Stomach (tissue), 8 donors: ENCODE measurements at regions not wholly inside any gene's neighbourhood (a gene's known extent, or its start where the extent isn't known, plus 50 kb on each side); places are given as distances from the start of the nearest gene placed in this dataset.

Experiments used
- DNase-seq, 2 donors: peaks; one replicate each; pipeline versions ENCODE4 v3.0.0 to v3.0.0-alpha.2; 2013 to 2019
- H3K27ac ChIP-seq, 5 donors: fragments of 200-600 bp in 4 of 5; sonication (generic) in 4 of 5; one replicate each; pipeline ENCODE4 v1.5.1; 2013 to 2019; ENCODE audit warnings: mild to moderate bottlenecking in 1 of 5, moderate library complexity in 1 of 5
- H3K27me3 ChIP-seq, 3 donors: fragments of 200-600 bp; sonication (generic); one replicate each; pipeline ENCODE4 v1.5.1; 2017 to 2019; ENCODE audit warnings: mixed run types in 1 of 3
- H3K36me3 ChIP-seq, 4 donors: fragments of 200-600 bp; sonication (generic); 1 replicate in 3 of 4; 2 replicates in 1 of 4; pipeline ENCODE4 v1.5.1; 2016 to 2019
- H3K4me1 ChIP-seq, 4 donors: fragments of 200-600 bp; sonication (generic); one replicate each; pipeline ENCODE4 v1.5.1; 2016 to 2019
- H3K4me3 ChIP-seq, 4 donors: fragments of 200-600 bp; sonication (generic) in 3 of 4; one replicate each; pipeline ENCODE4 v1.5.1; 2016 to 2019; ENCODE audit warnings: mild to moderate bottlenecking in 1 of 4
- H3K9me3 ChIP-seq, 4 donors: fragments of 200-600 bp; sonication (generic); one replicate each; pipeline ENCODE4 v1.5.1; 2016 to 2019
- EP300 ChIP-seq: sonication (generic); formaldehyde crosslinking; IDR thresholded peaks from one replicate; pipeline ENCODE4 v1.6.1; 2017; ENCODE audit warnings: antibody characterized with exemption
- POLR2A ChIP-seq, 4 donors: fragments of 450-650 bp; IDR thresholded peaks; one replicate each; pipeline ENCODE4 v1.6.1; 2016; ENCODE audit warnings: antibody characterized with exemption in 4 of 4, control low read depth in 2 of 4, mild to moderate bottlenecking in 1 of 4, moderate library complexity in 1 of 4
- POLR2AphosphoS5 ChIP-seq, 3 donors: sonication (generic); formaldehyde crosslinking; IDR thresholded peaks; one replicate each; pipeline ENCODE4 v1.6.1; 2016; ENCODE audit warnings: antibody characterized with exemption in 3 of 3
- WGBS, 5 donors: extraction: QIAGEN DNeasy Blood & Tissue Kit in 3 of 5; methylation state at CpG; one replicate each; pipeline versions ENCODE4 v1.1.5 to v1.1.7; 2013 to 2018; 5-methylcytosine and 5-hydroxymethylcytosine counted together
- intact Hi-C: fragments of 100-400 bp; cut with DNase I; formaldehyde crosslinking; loops from one replicate; pipeline ENCODE4 v1.15.1; 2023; ENCODE audit warnings: low total_unique reads
- TF ChIP-seq, protein P1 (sequence below), 7 experiments: fragments of 450-650 bp in 4 of 7; fragments of 200-600 bp in 3 of 7; sonication (generic) in 3 of 7; IDR thresholded peaks; one replicate each; pipeline ENCODE4 v1.5.1; 2016 to 2019; ENCODE audit warnings: antibody characterized with exemption in 7 of 7, control low read depth in 2 of 7, mild to moderate bottlenecking in 1 of 7
- donor health status: healthy with polysubstance abuse.
- donor health status: Bipolar disorder and iron deficiency.
- donor health status: healthy.

DNA sequence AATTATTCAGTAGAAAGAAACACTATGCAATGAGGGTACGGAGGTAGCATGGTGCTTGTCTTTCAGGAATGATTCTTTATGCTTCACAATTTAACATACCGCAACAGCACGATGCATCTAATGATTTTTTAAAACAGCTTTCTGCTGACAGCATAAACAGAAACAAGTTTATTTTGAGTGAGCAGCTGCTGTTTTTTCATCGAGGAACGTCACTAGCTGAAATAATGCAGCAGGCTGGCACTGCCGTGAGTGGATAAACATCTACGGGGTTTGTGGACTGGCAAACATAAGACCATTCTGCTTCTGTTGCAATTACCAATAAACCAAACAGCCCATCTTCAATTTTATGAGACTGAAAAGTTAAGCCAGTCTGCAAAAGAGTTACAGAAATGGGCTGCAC is 871.8 kb downstream of the RPS29 start:
- no peak overlapping the region for H3K4me3 ChIP-seq
- TF ChIP-seq EP300 (no peak), POLR2AphosphoS5 (IDR thresholded peaks at IDR 0.05) (no peak), POLR2A (IDR thresholded peaks at IDR 0.05) (no peak)
- TF ChIP-seq, protein P1, sequence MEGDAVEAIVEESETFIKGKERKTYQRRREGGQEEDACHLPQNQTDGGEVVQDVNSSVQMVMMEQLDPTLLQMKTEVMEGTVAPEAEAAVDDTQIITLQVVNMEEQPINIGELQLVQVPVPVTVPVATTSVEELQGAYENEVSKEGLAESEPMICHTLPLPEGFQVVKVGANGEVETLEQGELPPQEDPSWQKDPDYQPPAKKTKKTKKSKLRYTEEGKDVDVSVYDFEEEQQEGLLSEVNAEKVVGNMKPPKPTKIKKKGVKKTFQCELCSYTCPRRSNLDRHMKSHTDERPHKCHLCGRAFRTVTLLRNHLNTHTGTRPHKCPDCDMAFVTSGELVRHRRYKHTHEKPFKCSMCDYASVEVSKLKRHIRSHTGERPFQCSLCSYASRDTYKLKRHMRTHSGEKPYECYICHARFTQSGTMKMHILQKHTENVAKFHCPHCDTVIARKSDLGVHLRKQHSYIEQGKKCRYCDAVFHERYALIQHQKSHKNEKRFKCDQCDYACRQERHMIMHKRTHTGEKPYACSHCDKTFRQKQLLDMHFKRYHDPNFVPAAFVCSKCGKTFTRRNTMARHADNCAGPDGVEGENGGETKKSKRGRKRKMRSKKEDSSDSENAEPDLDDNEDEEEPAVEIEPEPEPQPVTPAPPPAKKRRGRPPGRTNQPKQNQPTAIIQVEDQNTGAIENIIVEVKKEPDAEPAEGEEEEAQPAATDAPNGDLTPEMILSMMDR (IDR thresholded peaks at IDR 0.05) = no peak
- H3K36me3 ChIP-seq = no peaks in the 10 kb centered on the region
- 65 to 74% (median 71%) methylated on average over 7 of the region's 7 CpGs for WGBS, 5 donors
- no peaks in the 10 kb centered on the region for H3K27me3 ChIP-seq
- no peaks in the 10 kb centered on the region for H3K4me1 ChIP-seq
- no peak for DNase-seq
- H3K27ac ChIP-seq = no peak overlapping the region
- intact Hi-C loops = no loop called here
- no peaks in the 10 kb centered on the region for H3K9me3 ChIP-seq

DNA sequence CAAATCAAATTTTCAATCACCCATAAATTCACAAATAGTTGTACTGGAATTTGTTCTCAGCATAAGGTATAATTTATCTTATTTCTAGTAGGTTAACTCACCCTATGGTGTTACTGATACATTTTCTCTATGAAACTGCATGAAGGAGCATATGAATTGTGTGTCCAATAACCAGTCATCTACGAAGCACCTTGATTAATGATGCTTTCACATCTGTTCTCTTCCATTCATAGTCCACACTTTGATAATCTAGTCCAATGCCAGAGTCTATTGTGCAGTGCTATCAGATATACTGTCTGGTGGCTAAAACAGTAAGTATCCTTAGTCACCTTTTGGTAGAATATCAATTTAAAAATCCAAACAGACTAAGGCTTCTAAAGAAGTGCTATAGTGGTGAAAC is 876.0 kb downstream of the RPS29 start:
- no peak for TF ChIP-seq EP300
- TF ChIP-seq POLR2A (IDR thresholded peaks at IDR 0.05) = no peak
- no peak for TF ChIP-seq POLR2AphosphoS5 (IDR thresholded peaks at IDR 0.05)
- TF ChIP-seq, protein P1 (IDR thresholded peaks at IDR 0.05) = no peak
- H3K27ac ChIP-seq = no peak overlapping the region

DNA sequence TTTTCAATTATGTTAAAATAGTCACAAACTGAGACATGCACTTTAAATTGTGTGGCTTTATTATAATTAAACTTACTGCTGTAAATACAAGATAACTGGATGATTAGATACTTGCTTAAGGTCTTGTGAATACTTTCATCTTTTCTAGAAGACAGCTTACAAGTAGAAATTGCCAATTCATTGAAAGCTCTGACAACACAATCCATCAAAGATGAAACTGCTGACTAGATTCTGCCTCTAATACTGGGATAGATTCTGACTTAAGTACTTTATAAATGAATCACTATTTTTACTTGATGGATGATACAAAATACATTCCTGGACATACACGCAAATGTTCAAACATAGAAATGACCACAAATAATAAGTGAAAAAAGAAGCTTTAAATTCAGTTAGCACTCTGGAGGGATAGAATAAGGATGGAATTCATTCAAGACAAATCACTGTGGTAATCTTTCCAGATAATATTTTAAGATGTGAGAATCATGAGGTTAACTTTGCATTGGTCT is 876.8 kb downstream of the RPS29 start:
- TF ChIP-seq EP300 = no peak
- TF ChIP-seq, protein P1 (IDR thresholded peaks at IDR 0.05) = no peak
- TF ChIP-seq POLR2AphosphoS5 (IDR thresholded peaks at IDR 0.05) = no peak
- no peak for TF ChIP-seq POLR2A (IDR thresholded peaks at IDR 0.05)
- no peak for DNase-seq
- H3K4me1 ChIP-seq = no peaks in the 10 kb centered on the region
- no peak overlapping the region for H3K27ac ChIP-seq
- WGBS, 5 donors = 77 to 93% (median 88%) methylated on average over 1 of the region's 1 CpG
- intact Hi-C loops = no loop called here
- no peak overlapping the region for H3K4me3 ChIP-seq
- no peaks in the 10 kb centered on the region for H3K27me3 ChIP-seq
- H3K36me3 ChIP-seq = no peaks in the 10 kb centered on the region
- no peaks in the 10 kb centered on the region for H3K9me3 ChIP-seq

More for the DNA sequence above, 876.0 kb downstream of the RPS29 start:
- H3K36me3 ChIP-seq = no peaks in the 10 kb centered on the region
- H3K4me3 ChIP-seq = no peak overlapping the region
- intact Hi-C loops = no loop called here
- DNase-seq = no peak
- no peaks in the 10 kb centered on the region for H3K9me3 ChIP-seq
- no peaks in the 10 kb centered on the region for H3K4me1 ChIP-seq
- H3K27me3 ChIP-seq = no peaks in the 10 kb centered on the region
- WGBS, 5 donors = 52 to 72% (median 68%) methylated on average over 1 of the region's 1 CpG

DNA sequence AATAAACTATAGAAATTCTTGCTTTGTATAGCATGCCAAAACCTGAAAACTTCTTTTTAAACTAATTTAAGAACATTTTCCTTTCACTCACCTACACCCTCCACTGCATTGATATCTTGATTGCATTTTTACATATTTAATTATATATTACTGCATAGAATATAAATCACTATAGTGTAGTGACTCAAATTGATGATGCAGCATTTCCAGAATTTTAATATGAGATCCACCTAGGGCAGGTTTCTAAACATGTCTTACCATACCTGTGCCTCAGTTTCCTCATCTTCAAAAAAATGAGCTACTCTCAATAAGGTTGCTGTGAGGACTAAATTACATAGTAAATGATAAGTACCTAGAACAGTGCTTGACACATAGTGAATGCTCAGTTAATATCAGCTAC is 881.5 kb downstream of the RPS29 start:
- H3K27me3 ChIP-seq = no peaks in the 10 kb centered on the region
- intact Hi-C loops = no loop called here
- H3K4me3 ChIP-seq = no peak overlapping the region
- TF ChIP-seq, protein P1 (IDR thresholded peaks at IDR 0.05) = no peak
- no peak for TF ChIP-seq POLR2AphosphoS5 (IDR thresholded peaks at IDR 0.05)
- no peak for TF ChIP-seq EP300
- no peak for TF ChIP-seq POLR2A (IDR thresholded peaks at IDR 0.05)
- H3K27ac ChIP-seq = no peak overlapping the region
- DNase-seq = no peak
- no peaks in the 10 kb centered on the region for H3K36me3 ChIP-seq
- no peaks in the 10 kb centered on the region for H3K4me1 ChIP-seq
- H3K9me3 ChIP-seq = peaks cover 0 to 5% (median 0%) of the 10 kb centered on the region in 4 donors
